HG02759 (cell line): ENCODE measurements at regions not wholly inside any gene's neighbourhood (a gene's known extent, or its start where the extent isn't known, plus 50 kb on each side); places are given as distances from the start of the nearest gene placed in this dataset.
A peak's percentile ranks its signal among the peaks of the same experiment; 100 is the strongest.

ENCODE experiments used
- ATAC-seq: cut with Tn5 transposase; IDR thresholded peaks from one replicate; pipeline ENCODE4 v1.9.1; 2021; ENCODE audit warnings: mild to moderate bottlenecking, moderate library complexity; ENCODE audit not compliant: unreplicated experiment

- ATAC-seq = no peak
Measured at GRCh38 chr4:111228396-111228795, 605.5 kb upstream of the PITX2 start.

- ATAC-seq = no peak
Measured at GRCh38 chr4:111228874-111229273, 606.0 kb upstream of the PITX2 start.

- ATAC-seq = no peak
Measured at GRCh38 chr4:111230265-111230664, 607.4 kb upstream of the PITX2 start.

- no peak for ATAC-seq
Measured at GRCh38 chr4:111231281-111231680, 608.4 kb upstream of the PITX2 start.

- no peak for ATAC-seq
Measured at GRCh38 chr4:111234939-111235338, 612.1 kb upstream of the PITX2 start.

- ATAC-seq = no peak
Measured at GRCh38 chr4:111263836-111264235, 641.0 kb upstream of the PITX2 start.

- ATAC-seq = no peak
Measured at GRCh38 chr4:111266937-111267336, 644.1 kb upstream of the PITX2 start.

- ATAC-seq = no peak
Measured at GRCh38 chr4:111267786-111268185, 644.9 kb upstream of the PITX2 start.

GRCh38 chr4:111268769-111269414 is 646.0 kb upstream of the PITX2 start:
- peak; percentile 70 for ATAC-seq

GRCh38 chr4:111269439-111269838 is 646.6 kb upstream of the PITX2 start:
- no peak for ATAC-seq

GRCh38 chr4:111274060-111274459 is 651.2 kb upstream of the PITX2 start:
- no peak for ATAC-seq

GRCh38 chr4:111274486-111274885 is 651.6 kb upstream of the PITX2 start:
- ATAC-seq = no peak

GRCh38 chr4:111281219-111281618 is 658.3 kb upstream of the PITX2 start:
- no peak for ATAC-seq

GRCh38 chr4:111282035-111282434 is 659.2 kb upstream of the PITX2 start:
- ATAC-seq = no peak

GRCh38 chr4:111283066-111283677 is 660.3 kb upstream of the PITX2 start:
- ATAC-seq = peak; percentile 78

- no peak for ATAC-seq
Measured at GRCh38 chr4:111296466-111296865, 673.6 kb upstream of the PITX2 start.

- no peak for ATAC-seq
Measured at GRCh38 chr4:111303806-111304205, 680.9 kb upstream of the PITX2 start.

- ATAC-seq = no peak
Measured at GRCh38 chr4:111323496-111323895, 700.6 kb upstream of the PITX2 start.

GRCh38 chr4:111323916-111324315 is 701.0 kb upstream of the PITX2 start:
- no peak for ATAC-seq

GRCh38 chr4:111326450-111326849 is 703.6 kb upstream of the PITX2 start:
- no peak for ATAC-seq

- ATAC-seq = no peak
Measured at GRCh38 chr4:111330786-111331185, 707.9 kb upstream of the PITX2 start.

- ATAC-seq = no peak
Measured at GRCh38 chr4:111334361-111334760, 711.5 kb upstream of the PITX2 start.
